ENCODE measurements at regions not wholly inside any gene's neighbourhood (a gene's known extent, or its start where the extent isn't known, plus 50 kb on each side); places are given as distances from the start of the nearest gene placed in this dataset.

DNA sequence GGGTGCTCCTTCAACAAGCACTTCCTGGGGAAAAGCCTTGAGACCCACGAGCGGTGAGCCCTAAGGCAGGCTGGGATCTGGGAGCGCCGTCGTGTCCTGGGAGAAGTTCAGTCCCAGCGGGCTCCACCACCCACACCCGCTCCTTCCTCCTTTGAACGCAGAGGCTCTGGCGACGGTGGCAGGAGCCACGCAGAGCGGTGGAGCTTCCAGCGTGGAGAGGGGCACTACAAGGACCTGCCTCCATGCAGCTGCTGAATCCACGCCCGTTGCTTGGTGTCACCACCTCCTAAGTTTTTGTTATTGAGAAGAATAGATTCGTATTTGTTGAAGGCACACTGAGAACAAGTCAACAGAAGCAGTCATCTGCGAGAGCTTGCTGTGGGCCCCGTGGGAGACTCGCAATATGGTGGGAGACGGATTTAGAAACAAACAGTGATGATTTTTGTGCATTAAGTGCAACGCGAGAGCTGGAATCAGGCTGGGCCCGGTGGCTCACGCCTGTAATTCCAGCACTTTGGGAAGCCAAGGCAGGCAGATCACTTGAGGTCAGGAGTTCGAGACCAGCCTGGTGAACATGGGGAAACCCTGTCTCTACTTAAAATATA, 60.1 kb upstream of the SDK1 start:
- TF ChIP-seq EZH2 (IDR thresholded peaks at IDR 0.05): no peak
- TF ChIP-seq POLR2AphosphoS5 (IDR thresholded peaks at IDR 0.05; ENCODE audit: borderline replicate concordance, low read depth, low read length): no peak
- no peak for TF ChIP-seq FOXP2 (optimal IDR thresholded peaks at IDR 0.05; ENCODE audit: control extremely low read depth, extremely low read length, insufficient read depth)
